Stimulated activated CD8-positive, alpha-beta memory T cell treated with anti-CD3 and anti-CD28 coated beads, Interleukin-2, amount 100 ng/mL, for 1 hour (primary cell): ENCODE measurements at regions not wholly inside any gene's neighbourhood (a gene's known extent, or its start where the extent isn't known, plus 50 kb on each side); places are given as distances from the start of the nearest gene placed in this dataset.

Source experiments
- DNase-seq, 2 donors: peaks; one replicate each; pipeline ENCODE4 v3.0.0-alpha.2; 2020; ENCODE audit warnings: low read depth in 2 of 2

- no peak for DNase-seq
Measured at GRCh38 chr9:89792189-89793123, 187.6 kb downstream of the GADD45G start.

GRCh38 chr9:89793124-89793495 is 188.3 kb downstream of the GADD45G start:
- DNase-seq: no peak

GRCh38 chr9:89793551-89793950 is 188.7 kb downstream of the GADD45G start:
- DNase-seq: no peak

- DNase-seq: no peak
Measured at GRCh38 chr9:89794918-89795317, 190.1 kb downstream of the GADD45G start.

- DNase-seq: no peak
Measured at GRCh38 chr9:89795538-89796195, 190.9 kb downstream of the GADD45G start.

- DNase-seq: no peak
Measured at GRCh38 chr9:89796606-89797005, 191.8 kb downstream of the GADD45G start.

- no peak for DNase-seq
Measured at GRCh38 chr9:89797255-89797654, 192.4 kb downstream of the GADD45G start.

- DNase-seq: no peak
Measured at GRCh38 chr9:89797937-89798455, 193.2 kb downstream of the GADD45G start.

- DNase-seq: no peak
Measured at GRCh38 chr9:89798547-89799120, 193.8 kb downstream of the GADD45G start.

- DNase-seq: no peak
Measured at GRCh38 chr9:89799221-89799620, 194.4 kb downstream of the GADD45G start.

- no peak for DNase-seq
Measured at GRCh38 chr9:89799766-89800165, 195.0 kb downstream of the GADD45G start.

GRCh38 chr9:89801341-89801740 is 196.5 kb downstream of the GADD45G start:
- no peak for DNase-seq

- no peak for DNase-seq
Measured at GRCh38 chr9:89801742-89802670, 197.2 kb downstream of the GADD45G start.

GRCh38 chr9:89802781-89803355 is 198.1 kb downstream of the GADD45G start:
- no peak for DNase-seq

- no peak for DNase-seq
Measured at GRCh38 chr9:89803403-89803802, 198.6 kb downstream of the GADD45G start.

GRCh38 chr9:89804766-89805531 is 200.1 kb downstream of the GADD45G start:
- DNase-seq: no peak

- no peak for DNase-seq
Measured at GRCh38 chr9:89805571-89806292, 200.9 kb downstream of the GADD45G start.

- no peak for DNase-seq
Measured at GRCh38 chr9:89806371-89807100, 201.7 kb downstream of the GADD45G start.

GRCh38 chr9:89807101-89807395 is 202.2 kb downstream of the GADD45G start:
- no peak for DNase-seq
